ENCODE measurements at regions not wholly inside any gene's neighbourhood (a gene's known extent, or its start where the extent isn't known, plus 50 kb on each side); places are given as distances from the start of the nearest gene placed in this dataset.

DNA sequence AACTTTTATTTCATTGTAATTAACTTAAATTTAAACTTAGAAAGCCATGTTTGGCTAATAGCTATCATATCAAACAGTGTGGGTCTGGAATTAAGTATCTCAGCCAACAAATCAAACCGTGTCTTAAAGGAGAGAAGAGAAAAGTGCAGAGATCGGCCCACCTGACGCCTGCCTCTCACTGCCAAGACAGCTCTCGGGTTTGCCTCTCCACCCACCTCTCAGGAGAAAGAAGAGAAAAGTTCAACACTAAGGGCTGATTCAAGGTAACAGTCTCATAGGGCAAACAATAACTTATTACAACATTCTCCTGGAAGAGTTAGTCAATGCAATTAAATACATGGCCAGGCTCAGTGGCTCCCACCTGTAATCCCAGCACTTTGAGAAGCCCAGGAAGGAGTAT lies 64.8 kb upstream of the PRR20G start:
- no peak for TF ChIP-seq CTCF (IDR thresholded peaks at IDR 0.05)
- no peak for TF ChIP-seq POLR2A (IDR thresholded peaks at IDR 0.05)
